ENCODE measurements at regions not wholly inside any gene's neighbourhood (a gene's known extent, or its start where the extent isn't known, plus 50 kb on each side); places are given as distances from the start of the nearest gene placed in this dataset.
"Not testable (repeated sequence)": the region's sequence is repeated elsewhere in the genome, so short reads cannot be mapped to it uniquely, and the experiment has no call there.

DNA sequence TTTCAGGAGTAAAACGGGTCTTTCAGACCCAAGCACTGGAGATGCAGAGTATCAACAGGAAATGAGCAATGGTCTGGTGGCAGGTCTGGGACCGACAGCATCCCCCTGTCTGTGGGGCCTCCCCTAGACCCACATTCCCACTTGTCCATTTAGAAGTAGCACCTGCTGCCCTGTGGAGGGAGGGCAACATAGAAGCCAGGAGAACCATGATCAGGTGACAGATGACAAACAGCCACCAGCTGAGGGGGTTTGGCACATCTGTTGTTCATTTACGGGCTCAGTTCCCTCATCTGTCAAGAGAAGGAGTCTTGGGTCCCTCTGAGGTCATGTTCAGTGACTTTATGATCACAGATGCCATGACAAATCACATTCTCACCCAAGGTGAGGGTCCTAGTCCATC is 77.9 kb upstream of the SLC66A3 start:
- DNase-seq = no peak

DNA sequence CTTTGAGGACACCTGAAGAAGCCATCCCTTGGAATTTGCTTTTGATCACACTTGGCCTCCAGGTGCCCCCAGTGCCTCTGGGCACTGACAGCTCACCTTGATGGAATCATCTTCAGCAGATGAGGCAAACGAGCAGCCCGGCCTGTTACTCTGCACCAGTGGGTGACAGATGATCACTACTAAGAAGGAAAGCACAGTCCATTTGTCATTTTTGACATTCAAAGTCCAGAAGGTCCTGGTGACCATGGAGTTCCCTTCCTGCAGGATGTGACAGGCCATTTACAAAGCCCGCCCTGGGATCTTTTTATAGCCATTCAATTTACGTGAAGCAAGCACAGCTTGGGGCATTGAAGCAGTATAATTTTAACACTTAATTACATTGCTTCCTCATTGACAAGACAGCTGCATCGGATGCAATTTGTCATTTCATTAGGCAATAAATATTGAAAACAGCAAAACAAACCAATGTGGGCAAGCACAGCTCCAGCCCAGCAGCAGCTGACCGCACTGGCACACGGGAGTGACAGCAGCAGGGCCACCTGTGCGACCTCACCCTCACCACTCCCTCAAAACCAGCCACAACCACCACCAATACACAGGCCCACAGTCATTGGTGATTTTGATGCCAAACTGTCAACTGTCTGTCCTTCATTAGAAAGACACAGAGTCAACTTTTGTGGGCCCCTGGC is 76.0 kb upstream of the SLC66A3 start:
- DNase-seq = no peak

DNA sequence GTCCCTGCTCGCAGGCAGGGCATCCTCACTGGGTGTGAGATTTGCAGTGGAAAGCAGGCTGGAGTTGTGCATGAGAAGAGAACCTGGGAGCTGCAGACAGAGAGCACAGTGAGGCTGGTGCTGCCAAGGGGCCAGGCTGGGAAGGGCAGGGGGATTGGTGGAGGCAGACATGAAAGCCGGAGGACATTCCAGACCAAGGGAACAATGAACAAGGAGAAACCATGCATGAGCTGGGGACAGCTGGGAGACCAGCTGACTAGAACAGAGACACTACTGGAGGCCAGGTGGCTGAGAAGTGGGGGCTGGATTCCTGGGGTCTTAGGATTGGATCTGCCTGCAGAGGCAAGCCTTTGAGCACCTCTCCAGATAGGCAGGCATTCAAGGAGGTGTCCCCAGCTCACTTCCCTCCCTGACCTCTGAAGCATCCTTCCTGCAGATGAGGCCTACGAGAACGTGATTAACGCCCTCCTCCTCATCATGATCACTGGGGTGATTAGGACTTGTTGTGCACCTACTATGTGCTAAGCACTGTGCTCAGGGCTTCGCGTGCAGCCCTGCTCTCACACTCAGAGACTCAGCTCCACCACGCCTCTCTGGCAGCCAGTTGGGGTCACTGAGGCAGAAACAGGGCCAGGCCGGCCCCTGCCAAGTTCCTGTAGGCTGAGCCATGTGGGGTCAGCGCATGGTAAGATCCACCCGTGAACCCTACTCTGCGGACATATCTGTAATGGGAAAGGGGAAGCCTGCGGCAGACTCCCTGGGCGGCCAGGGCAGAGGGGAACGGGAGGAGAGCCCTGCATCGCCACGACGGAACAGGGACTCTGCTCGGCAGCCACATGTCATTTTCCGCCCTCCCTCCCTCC is 74.8 kb upstream of the SLC66A3 start:
- no peak for DNase-seq

DNA sequence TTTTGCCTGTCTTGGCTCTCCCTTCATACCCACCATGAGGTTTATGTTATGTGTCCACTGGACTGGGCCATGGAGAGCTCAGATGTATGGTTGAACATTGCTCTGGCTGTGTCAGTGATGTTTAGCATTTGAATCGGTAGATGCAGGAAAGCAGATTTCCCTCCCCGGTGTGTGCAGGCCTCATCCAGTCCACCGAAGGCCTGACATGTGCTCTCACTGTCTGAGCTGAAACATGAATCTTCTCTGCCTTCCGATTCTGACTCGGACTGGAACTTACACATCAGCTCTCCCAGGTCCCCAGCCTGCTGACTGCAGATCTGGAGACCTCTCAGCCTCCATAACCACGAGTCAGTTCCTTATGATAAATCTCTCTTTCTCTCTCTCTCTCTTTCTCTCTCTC is 72.4 kb upstream of the SLC66A3 start:
- DNase-seq = no peak

DNA sequence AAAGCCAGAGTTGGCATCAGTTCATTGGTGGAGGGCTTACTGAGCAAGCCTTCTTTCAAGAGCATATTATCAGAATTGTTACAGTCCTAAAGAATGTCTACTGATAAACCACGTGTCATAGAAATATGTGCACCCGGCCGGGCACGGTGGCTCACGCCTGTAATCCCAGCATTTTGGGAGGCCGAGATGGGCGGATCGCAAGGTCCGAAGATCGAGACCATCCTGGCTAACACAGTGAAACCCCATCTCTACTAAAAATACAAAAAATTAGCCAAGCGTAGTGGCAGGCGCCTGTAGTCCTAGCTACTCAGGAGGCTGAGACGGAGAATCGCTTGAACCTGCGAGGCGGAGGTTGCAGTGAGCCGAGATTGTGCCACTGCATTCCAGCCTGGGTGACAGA is 66.4 kb upstream of the SLC66A3 start:
- not testable (repeated sequence) for DNase-seq

DNA sequence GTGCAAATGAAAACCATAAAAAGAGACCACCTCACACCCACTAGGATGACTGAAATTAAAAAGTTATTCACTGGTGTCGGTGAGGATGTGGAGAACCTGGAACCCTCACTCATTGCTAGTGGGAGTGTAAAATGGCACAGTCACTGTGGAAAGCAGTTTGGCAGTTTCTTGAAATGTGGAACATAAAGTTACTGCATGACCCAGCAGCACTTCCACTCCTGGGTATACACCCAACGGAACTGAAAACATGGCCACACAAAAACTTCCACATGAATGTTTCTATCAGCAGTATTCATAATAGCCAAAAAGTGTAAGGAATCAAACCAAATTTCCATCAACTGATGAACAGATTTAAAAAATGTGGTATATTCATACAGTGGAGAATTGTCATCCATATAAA is 65.1 kb upstream of the SLC66A3 start:
- DNase-seq = no peak

DNA sequence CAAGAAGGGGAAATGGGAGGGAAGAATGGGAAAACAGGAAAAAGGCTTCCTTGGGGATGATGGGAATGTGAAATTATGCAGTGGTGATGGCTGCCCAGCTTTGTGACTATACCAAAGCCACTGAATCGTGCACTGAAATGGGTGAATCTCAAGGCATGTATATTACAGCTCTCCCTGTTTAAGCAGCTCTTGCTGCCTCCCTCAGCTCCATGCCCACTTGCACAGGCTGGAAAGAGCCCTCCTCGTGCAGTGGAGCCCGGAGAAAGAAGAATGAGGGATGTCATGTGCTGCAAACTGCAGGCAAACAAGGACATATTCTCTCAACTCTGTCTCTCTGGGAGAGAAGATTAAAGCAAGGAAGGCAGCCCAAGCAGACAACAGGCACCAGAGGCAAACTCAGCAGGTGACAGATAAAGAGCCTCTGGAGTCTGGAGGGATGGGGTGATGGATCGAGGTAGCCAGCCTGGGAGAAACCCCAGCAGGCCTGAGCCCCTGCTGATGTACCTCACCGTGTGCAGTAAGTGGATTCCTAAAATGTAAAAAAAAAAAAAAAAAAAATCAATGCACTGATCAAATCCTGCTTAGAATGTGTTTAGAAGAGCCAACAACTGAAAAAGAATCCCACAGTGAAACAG is 62.4 kb upstream of the SLC66A3 start:
- DNase-seq = no peak

DNA sequence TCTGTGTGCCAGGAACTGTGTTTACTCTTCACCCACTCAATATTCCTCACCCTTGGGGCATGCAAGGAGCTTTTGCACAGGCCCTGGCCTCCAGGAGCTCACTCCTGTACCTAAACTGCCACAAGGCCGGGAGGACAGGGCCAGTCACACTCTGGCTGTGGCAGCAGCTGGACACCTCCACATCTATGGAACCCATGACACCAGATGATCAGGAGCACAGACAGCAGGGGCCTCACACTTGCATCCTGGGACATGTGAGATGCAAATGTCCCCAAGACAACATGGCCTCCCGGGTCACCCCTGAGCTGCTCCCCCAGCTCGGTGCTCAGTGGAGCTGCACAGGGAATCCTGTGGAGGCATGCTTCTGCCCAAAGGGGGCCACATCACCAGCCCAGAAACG is 61.8 kb upstream of the SLC66A3 start:
- no peak for DNase-seq

DNA sequence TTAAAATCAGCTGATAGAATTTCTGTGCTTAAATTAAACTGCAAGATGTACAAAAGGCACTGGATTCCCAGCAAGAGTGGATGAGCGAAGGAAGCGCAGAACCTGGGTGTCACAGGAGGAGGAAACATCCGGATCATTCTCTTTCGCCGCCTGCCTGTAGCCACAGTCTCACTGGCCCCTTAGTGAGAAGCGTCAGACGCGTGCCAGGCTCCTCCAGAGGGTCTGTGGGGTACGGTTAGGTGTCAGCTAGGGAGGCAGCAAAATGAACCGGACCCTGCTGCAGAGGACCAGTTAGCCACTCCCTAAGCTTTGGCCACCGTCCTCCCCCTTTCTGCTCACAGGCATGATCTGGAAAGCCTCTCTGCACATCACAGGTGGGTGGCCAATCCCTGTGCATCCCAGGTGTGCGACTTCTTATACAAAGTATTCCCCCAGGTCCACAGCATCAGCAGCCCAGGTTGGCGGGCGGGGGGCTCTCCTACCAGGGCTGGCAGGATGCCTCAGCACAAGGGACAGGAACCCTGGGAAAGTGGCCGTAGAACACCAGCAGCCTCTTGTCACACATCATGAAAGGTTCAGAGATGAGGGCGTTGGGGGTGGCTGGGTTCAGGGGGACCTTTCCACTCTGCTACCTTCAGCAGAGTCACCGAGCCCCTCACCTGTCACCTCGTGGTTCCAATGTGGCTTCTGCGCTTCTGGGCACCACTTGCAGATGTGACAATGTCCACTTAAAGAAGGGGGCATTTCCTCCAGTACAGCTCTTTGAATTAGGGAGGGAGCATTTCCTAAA is 61.1 kb upstream of the SLC66A3 start:
- DNase-seq = no peak

DNA sequence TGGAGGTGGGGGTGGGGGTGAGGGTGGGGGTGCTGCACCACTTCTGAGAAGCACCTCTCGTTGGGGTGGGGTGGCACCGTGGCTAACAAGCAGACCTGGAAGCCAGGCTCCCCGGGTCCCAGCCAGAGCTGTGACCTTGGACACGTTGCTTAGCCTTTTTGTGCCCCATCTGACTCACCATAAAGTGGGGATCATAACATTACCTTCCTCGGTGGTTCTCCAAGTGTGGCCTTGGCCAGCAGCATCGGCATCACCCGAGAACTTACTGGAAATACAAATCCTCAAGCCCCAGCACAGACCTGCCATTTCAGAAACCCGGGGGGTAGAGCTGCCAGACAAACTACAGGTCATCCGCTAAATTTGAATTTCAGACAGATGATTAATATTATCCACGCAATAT is 58.7 kb upstream of the SLC66A3 start:
- DNase-seq = no peak

DNA sequence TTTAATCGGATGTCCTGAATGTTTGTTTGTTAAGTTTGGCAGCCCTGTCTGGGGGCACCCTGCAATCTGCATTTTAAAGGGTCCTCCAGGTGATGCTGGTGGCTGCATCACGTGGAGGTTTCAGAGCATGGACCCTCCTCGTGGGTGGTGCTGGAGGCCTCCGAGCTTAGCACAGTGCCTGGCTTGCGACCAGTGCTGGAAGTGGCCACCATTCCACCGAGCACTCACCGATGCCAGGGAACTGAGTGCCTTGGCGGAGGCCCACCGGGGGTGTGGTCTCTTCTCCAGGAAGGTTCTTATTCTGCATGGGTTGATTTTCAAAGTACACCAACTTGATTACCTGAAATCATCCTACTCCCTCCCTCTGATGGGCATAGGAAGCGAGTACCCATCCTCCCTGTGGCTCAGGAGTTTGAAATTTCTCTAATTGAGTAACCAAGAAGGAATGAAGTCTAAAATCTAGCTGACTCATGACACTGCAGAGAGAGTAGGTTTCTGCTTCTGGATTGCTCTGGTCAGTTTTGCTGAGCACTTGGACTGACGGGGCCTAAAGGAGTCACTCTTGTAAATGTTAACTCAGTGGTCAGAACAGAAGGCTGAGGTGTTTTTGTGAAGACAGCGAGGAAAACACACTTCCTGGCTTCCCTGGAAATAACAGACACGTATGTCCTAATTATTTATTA is 58.1 kb upstream of the SLC66A3 start:
- DNase-seq = no peak

DNA sequence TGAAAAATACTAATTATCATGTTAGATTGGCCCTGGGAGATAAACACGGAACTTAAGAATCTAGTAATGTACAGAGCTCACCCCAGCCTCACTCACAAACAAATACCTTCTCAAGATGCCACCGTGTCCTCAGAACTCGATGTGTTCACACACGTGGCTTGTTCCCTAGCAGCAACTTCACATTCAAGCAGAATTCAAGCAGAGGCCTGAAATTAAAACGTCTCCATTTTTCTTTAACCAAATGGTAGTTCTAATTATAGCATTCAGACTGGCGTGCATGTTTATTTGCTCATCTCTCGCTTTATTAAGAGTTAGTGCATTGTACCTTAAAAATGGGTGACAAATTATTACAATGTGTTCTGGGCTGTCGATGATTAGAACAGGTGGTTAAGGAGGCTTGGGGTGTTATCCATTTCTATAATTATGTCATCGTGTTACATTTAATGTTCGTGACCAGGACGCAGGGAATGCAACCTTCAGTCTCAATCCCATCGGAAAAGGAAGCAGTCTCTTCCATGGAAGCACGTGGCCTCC is 57.3 kb upstream of the SLC66A3 start:
- DNase-seq = no peak

DNA sequence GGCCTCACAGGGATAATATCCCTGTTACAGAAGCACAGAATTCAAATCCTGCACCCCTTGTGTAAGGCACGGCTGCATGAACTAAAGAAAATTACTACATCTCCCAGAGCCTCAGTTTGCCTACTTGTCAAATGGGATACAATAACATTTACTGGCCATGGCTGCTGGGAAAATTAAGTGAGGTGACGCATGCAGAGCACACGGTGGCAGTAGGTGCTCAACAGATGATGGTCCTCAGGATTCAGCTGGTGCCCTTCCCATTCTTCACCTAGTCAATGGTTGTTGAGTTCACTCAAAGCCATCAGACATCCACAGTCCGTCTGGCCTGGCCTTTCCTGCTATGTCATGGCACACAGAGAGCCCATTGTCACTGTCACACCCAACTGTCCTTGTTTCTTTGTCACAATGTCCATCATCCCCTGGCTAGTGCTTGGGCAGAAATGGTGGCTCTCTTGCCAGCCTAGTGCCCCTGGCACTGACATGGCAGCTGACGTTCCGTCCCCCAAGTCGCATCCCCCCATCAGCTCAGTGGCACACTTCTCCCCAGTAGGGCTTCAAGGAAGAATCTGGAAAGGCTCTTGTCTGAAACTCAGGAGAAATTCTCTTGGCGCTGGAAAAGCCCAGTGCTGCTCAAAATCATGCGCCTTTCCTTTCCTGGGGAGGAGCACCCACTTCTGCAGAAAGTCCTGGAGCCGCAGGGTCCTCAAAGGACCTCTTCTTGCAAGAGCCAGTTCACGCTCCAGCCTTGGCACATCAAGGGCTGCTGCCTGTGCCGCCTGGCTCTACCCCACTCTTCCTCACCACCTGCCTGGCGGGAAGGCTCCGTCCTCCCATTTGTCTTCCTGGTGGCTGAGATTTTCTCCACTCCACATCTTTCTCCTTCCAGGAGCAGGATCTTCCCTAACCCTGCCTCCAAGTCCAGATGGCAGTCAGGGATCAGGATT is 55.9 kb upstream of the SLC66A3 start:
- DNase-seq = no peak

DNA sequence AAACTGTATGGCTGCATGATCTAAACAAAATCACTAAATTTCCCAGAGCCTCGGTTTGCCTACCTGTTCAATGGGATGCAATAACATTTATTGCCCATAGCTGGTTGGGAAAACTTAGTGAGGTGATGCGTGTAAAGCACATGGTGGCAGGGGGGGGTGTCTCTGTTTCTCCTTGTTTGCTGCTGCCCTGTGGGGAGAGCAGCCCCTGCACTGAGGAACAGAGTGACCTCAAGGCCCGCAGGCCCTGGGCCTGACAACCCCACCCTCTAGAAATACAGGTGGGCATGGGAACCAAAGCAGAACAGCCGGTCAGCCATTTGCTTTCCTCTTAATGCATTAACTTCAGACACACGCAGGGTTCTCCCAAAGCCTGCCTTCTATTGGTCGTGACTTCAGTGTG is 55.1 kb upstream of the SLC66A3 start:
- no peak for DNase-seq

DNA sequence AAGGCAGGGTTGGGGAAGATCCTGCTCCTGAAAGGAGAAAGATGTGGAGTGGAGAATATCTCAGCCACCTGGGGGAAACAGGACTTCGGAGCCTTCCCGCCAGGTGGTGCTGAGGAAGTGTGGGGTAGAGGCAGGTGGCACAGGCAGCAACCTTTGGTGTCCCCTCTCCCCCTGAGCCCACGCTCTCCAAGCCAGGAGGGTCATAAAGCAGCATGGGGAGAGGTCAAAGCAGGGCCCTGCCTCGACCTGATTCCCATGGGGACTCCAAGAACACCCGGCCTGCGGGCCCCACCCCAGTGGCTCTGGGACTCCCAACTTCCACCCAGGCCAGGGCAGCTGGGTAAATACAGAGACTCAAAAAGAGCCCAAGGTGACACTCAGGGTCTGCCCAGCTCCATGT is 54.3 kb upstream of the SLC66A3 start:
- DNase-seq = no peak

DNA sequence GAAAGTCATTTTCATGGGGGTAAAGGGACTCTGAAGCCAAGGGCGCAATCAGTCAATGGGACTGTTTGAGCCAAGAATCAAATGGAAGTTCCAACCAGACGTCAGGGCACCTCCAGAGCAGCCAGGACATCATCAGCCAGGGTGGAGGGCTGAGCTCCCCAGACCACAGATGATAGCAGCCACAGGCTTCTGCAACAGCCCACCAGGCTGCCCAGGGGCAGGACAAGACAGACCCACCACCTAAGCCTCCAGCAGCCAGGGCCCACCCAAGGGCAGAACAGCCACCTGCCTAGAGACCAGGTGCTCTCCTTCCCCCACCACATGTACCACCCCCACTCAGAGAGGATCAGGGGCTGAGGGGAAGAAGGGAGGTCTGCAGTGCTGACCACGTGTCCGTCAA is 53.8 kb upstream of the SLC66A3 start:
- no peak for DNase-seq

DNA sequence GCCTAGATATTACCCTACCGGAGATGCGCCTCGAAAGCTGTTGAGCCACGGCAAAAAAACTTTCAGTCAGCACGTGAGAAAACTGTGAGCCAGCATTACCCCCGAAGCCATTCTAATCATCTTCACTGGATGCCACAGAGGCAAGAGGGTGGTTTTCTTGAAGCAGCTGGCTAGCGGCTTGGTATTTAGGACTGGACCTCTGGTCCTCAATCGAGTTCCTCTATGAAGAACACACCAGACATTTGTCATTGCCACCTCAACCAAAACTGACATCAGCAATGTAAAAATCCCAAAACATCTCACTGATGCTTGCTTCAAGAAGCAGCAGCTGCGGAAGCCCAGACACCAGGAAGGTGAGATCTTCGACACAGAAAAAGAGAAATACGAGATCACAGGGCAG is 52.8 kb upstream of the SLC66A3 start:
- DNase-seq = no peak

DNA sequence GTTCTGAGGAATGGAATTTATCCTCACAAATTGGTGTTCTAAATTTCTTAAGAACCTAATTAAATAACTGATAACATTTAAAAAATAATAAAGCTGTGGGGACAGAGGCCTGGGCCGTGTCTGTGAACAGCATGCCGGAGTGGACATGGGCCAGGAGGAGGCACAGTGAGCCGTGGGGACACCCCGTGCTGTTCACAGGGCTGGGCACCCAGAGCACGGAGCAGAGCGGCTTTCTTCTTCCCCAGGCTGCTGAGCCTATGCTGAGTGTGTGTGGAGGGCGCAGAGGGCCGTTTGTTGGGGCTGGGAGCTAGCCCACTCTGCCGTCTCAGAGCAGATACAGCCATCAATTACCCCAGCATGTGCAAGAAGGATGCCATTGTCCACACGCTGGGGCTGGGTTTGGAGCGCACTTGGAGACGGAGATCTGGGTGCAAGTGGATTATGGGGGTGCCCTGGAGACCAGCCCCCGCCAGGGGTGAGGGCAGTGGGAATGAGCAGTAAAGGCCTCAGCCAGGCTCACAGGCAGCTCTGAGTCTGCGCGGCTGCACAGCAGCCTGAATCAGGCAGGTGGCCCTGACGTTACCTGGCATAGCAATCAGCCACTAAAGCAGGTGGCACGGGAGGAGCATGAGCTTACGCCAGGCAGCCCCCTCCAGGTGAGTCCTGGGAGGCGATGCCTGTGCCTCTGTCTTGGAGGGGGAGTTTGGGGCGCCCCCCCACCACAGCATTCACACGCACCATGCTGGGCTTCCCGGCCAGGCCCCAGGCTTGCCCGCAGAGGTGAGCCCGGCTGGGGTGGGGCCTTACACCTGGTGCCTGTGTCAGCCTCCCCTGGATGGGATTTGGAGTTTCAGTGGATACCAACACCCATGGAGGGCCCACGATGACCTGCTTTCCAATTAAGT is 52.1 kb upstream of the SLC66A3 start:
- no peak for DNase-seq

DNA sequence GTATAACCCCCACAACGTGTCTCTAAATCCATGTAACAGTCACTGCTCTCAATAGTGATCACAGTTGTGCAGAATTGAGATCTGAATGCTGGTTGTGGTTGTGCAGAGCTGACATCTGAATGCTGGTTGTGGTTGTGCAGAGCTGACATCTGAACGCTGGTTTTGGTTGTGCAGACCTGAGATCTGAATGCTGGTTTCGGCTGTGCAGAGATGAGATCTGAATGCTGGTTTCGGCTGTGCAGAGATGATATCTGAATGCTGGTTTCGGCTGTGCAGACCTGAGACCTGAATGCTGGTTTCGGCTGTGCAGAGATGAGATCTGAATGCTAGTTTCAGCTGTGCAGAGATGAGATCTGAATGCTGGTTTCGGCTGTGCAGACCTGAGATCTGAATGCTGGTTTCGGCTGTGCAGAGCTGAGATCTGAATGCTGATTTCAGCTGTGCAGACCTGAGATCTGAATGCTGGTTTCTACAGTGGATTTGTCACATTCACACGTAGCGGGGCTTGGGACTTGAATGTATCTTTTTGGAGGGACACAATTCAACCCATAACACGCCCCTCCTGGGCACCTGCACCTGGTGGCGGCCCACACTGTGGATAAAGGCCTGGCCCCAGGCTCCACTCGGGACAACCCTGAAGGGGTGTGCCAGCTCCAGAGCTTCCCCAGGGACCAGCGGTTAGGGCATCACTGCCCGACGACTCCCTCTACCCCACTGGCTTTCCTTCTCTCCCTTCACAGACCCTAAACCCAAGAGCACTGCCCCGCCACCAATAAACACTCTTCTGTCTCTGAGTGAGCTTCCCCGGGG is 51.1 kb upstream of the SLC66A3 start:
- DNase-seq = no peak
